HG03460 (cell line): ENCODE measurements at regions not wholly inside any gene's neighbourhood (a gene's known extent, or its start where the extent isn't known, plus 50 kb on each side); places are given as distances from the start of the nearest gene placed in this dataset.

Experiments
- ATAC-seq: cut with Tn5 transposase; IDR thresholded peaks from one replicate; pipeline ENCODE4 v1.9.1; 2021; ENCODE audit not compliant: unreplicated experiment

- ATAC-seq = no peak
Observed at GRCh38 chr12:61846765-61847164, 413.4 kb upstream of the USP15 start.

GRCh38 chr12:61848893-61849292 lies 411.3 kb upstream of the USP15 start:
- ATAC-seq = no peak

GRCh38 chr12:61853945-61854344 lies 406.3 kb upstream of the USP15 start:
- no peak for ATAC-seq

- ATAC-seq = no peak
Observed at GRCh38 chr12:61854902-61855301, 405.3 kb upstream of the USP15 start.

GRCh38 chr12:61857968-61858367 lies 402.2 kb upstream of the USP15 start:
- ATAC-seq = no peak

- no peak for ATAC-seq
Observed at GRCh38 chr12:61860451-61860850, 399.8 kb upstream of the USP15 start.

- ATAC-seq = no peak
Observed at GRCh38 chr12:61862986-61863385, 397.2 kb upstream of the USP15 start.

- no peak for ATAC-seq
Observed at GRCh38 chr12:61863811-61864210, 396.4 kb upstream of the USP15 start.

GRCh38 chr12:61869796-61870195 lies 390.4 kb upstream of the USP15 start:
- no peak for ATAC-seq

- peak; percentile 79 for ATAC-seq
Observed at GRCh38 chr12:61870658-61871484, 389.3 kb upstream of the USP15 start.

GRCh38 chr12:61871485-61871810 lies 388.8 kb upstream of the USP15 start:
- no peak for ATAC-seq

- no peak for ATAC-seq
Observed at GRCh38 chr12:61879229-61879628, 381.0 kb upstream of the USP15 start.

GRCh38 chr12:61880186-61880585 lies 380.0 kb upstream of the USP15 start:
- no peak for ATAC-seq

GRCh38 chr12:61891632-61892031 lies 368.6 kb upstream of the USP15 start:
- no peak for ATAC-seq

- ATAC-seq = no peak
Observed at GRCh38 chr12:61894168-61894567, 366.0 kb upstream of the USP15 start.

GRCh38 chr12:61896436-61896835 lies 363.8 kb upstream of the USP15 start:
- ATAC-seq = no peak

- ATAC-seq = no peak
Observed at GRCh38 chr12:61902403-61902802, 357.8 kb upstream of the USP15 start.

GRCh38 chr12:61911113-61911512 lies 349.1 kb upstream of the USP15 start:
- ATAC-seq = no peak

GRCh38 chr12:61915420-61915819 lies 344.8 kb upstream of the USP15 start:
- no peak for ATAC-seq

- ATAC-seq = no peak
Observed at GRCh38 chr12:61916831-61917230, 343.4 kb upstream of the USP15 start.

- ATAC-seq = no peak
Observed at GRCh38 chr12:61919686-61920085, 340.5 kb upstream of the USP15 start.

- no peak for ATAC-seq
Observed at GRCh38 chr12:61920230-61920629, 340.0 kb upstream of the USP15 start.

- ATAC-seq = no peak
Observed at GRCh38 chr12:61923152-61923551, 337.1 kb upstream of the USP15 start.
